Natural killer cell (primary cell): ENCODE measurements at regions not wholly inside any gene's neighbourhood (a gene's known extent, or its start where the extent isn't known, plus 50 kb on each side); places are given as distances from the start of the nearest gene placed in this dataset.

Source experiments
- ATAC-seq, 3 donors: fragments of 150-1000 bp in 2 of 3; fragments of 200-7000 bp in 1 of 3; cut with Tn5 transposase; 1 replicate in 1 of 3; 2 replicates in 2 of 3; pipeline ENCODE4 v1.10.0; 2021; ENCODE audit warnings: mild to moderate bottlenecking in 2 of 3, moderate library complexity in 2 of 3
- DNase-seq, 2 donors: peaks; one replicate each; pipeline versions ENCODE4 v3.0.0 to v3.0.0-alpha.2; 2013 to 2021; ENCODE audit warnings: mixed read lengths in 1 of 2
- H3K27ac ChIP-seq: one replicate; pipeline ENCODE4 v1.5.1; 2013; ENCODE audit warnings: mild to moderate bottlenecking, low read length
- H3K27me3 ChIP-seq: one replicate; pipeline ENCODE4 v1.6.1; 2013; ENCODE audit warnings: low read length; ENCODE audit not compliant: control insufficient read depth, insufficient read depth
- H3K36me3 ChIP-seq: one replicate; pipeline ENCODE4 v1.6.1; 2013; ENCODE audit warnings: low read length; ENCODE audit not compliant: control insufficient read depth, insufficient read depth
- H3K4me1 ChIP-seq: one replicate; pipeline ENCODE4 v1.6.1; 2013; ENCODE audit warnings: low read length; ENCODE audit not compliant: control insufficient read depth, insufficient read depth
- H3K4me3 ChIP-seq: one replicate; pipeline ENCODE4 v1.5.1; 2013; ENCODE audit warnings: low read length
- H3K9me3 ChIP-seq: one replicate; pipeline ENCODE4 v1.6.1; 2013; ENCODE audit warnings: low read length; ENCODE audit not compliant: control insufficient read depth, insufficient read depth
- H3K27ac Mint-ChIP-seq, 2 donors: one replicate each; pipeline ENCODE4 v1.8.0; 2022; ENCODE audit warnings: mild to moderate bottlenecking in 2 of 2, mixed read lengths in 2 of 2, moderate library complexity in 1 of 2
- H3K27me3 Mint-ChIP-seq, 2 donors: one replicate each; pipeline ENCODE4 v1.8.0; 2022; ENCODE audit warnings: low read depth in 2 of 2, mixed read lengths in 2 of 2
- H3K36me3 Mint-ChIP-seq: one replicate; pipeline ENCODE4 v1.8.0; 2022; ENCODE audit warnings: mixed read lengths
- H3K4me1 Mint-ChIP-seq, 2 donors: one replicate each; pipeline ENCODE4 v1.8.0; 2022; ENCODE audit warnings: mixed read lengths in 2 of 2
- H3K4me3 Mint-ChIP-seq: one replicate; pipeline ENCODE4 v1.8.0; 2022; ENCODE audit warnings: mild to moderate bottlenecking, moderate library complexity, mixed read lengths
- H3K9me3 Mint-ChIP-seq, 2 donors: one replicate each; pipeline ENCODE4 v1.8.0; 2022; ENCODE audit warnings: mixed read lengths in 2 of 2
- WGBS: methylation state at CpG from one replicate; pipeline ENCODE4 v1.1.7; 2013; ENCODE audit warnings: missing lambda C conversion rate; ENCODE audit not compliant: insufficient coverage; 5-methylcytosine and 5-hydroxymethylcytosine counted together
- intact Hi-C: fragments of 100-400 bp; cut with micrococcal nuclease; formaldehyde crosslinking; loops from one replicate; pipeline ENCODE4 v1.14.2; 2022
- TF ChIP-seq, protein P1 (sequence below): fragments of 200-600 bp; IDR thresholded peaks from one replicate; pipeline ENCODE4 v1.8.0; 2022; ENCODE audit warnings: antibody characterized with exemption

DNA sequence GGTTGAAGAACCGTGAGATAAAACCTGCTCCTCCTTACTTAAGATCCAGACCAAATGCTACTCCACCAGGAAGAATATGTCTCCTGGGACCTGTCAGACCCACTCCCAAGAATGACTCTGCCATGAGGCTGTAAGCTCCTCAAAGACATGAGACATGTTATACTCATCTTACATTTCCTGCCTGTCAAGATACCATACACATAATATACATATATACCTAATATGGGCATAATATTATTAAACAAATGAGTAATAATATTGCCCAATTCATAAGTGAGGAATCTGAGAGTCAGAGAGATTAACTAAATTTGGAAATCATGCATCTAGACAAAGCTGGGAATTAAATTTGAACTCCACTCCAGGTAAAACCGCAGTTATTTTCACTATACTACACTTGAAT lies 634.9 kb downstream of the LMO4 start:
- Histone ChIP-seq H3K27me3 (no peaks in the 10 kb centered on the region), H3K4me3 (no peak overlapping the region), H3K4me1 (no peaks in the 10 kb centered on the region), H3K27ac (no peak overlapping the region), H3K36me3 (no peaks in the 10 kb centered on the region), H3K9me3 (no peaks in the 10 kb centered on the region)
- TF ChIP-seq, protein P1, sequence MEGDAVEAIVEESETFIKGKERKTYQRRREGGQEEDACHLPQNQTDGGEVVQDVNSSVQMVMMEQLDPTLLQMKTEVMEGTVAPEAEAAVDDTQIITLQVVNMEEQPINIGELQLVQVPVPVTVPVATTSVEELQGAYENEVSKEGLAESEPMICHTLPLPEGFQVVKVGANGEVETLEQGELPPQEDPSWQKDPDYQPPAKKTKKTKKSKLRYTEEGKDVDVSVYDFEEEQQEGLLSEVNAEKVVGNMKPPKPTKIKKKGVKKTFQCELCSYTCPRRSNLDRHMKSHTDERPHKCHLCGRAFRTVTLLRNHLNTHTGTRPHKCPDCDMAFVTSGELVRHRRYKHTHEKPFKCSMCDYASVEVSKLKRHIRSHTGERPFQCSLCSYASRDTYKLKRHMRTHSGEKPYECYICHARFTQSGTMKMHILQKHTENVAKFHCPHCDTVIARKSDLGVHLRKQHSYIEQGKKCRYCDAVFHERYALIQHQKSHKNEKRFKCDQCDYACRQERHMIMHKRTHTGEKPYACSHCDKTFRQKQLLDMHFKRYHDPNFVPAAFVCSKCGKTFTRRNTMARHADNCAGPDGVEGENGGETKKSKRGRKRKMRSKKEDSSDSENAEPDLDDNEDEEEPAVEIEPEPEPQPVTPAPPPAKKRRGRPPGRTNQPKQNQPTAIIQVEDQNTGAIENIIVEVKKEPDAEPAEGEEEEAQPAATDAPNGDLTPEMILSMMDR = no peak
- Mint-ChIP-seq H3K4me3 (no peak overlapping the region), H3K4me1 (no peaks in the 10 kb centered on the region), H3K27ac (no peak overlapping the region), H3K9me3 (no peaks in the 10 kb centered on the region), H3K27me3 (peaks cover 4 to 5% of the 10 kb centered on the region in 2 donors), H3K36me3 (no peaks in the 10 kb centered on the region)
- WGBS = 33% methylated on average over 1 of the region's 2 CpGs
- no peak for ATAC-seq
- DNase-seq = no peak
- intact Hi-C loops = no loop called here

DNA sequence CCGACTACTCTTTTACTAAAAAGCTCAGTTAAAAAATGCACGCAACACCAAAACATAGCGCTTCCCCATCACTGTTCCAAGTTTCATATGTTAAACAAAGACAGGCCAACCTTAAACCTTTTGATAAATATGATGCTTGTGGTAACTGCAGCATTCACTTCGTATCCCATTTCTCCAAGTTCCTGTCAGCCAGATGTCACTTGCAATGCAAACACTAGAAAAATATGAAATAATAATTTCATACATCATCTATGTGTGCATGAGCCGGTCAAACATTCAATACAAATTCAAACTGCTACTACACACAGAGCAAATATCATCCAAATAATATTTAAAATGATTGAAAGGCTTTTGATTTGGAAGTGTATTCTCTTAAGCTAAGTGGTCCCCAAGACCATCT lies 636.5 kb downstream of the LMO4 start:
- H3K36me3 ChIP-seq = no peaks in the 10 kb centered on the region
- H3K4me3 Mint-ChIP-seq = no peak overlapping the region
- H3K4me3 ChIP-seq = no peak overlapping the region
- intact Hi-C loops = no loop called here
- no peaks in the 10 kb centered on the region for H3K27me3 Mint-ChIP-seq
- ATAC-seq (no peak), DNase-seq (no peak)
- 90% methylated on average over 4 of the region's 5 CpGs for WGBS
- no peaks in the 10 kb centered on the region for H3K9me3 Mint-ChIP-seq
- H3K9me3 ChIP-seq = no peaks in the 10 kb centered on the region
- TF ChIP-seq, protein P1 = no peak
- no peaks in the 10 kb centered on the region for H3K4me1 ChIP-seq
- no peaks in the 10 kb centered on the region for H3K36me3 Mint-ChIP-seq
- no peak overlapping the region for H3K27ac ChIP-seq
- no peaks in the 10 kb centered on the region for H3K27me3 ChIP-seq
- no peaks in the 10 kb centered on the region for H3K4me1 Mint-ChIP-seq
- no peak overlapping the region for H3K27ac Mint-ChIP-seq

DNA sequence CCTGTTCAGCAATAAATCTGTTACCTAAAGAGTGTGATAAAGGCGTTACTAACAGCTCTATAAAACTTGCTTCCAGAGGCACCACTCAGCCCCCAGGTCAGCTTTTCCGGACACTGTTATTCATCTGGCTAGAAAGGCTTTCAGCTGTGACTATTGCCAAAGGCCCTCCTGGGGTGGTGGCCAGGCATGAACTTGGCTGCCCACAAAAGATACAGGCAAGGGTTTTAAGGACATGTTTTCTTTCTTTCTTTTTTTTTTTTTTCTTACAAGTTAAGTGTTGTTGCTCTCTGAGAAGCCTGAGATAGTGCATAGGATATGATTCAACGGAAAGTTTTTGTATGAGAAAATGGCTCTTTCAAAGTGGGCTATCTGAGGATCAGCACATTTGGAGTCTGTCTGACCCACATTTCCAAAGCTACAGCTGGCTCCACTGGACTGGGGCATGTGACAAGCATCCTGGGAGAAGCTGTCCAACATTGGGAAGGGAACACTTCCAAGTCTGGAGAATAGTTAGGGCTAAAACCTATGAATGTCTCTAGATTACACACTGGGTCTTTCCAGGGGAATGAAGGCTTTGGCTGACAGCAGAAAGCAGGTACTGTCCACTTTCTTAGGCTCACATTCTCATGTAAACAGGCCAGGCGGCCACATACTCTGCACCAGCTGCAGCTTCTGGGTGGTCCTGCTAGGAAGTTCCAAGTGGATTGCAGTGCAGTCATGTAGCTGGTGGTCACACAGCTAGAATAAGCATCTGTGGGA lies 639.7 kb downstream of the LMO4 start:
- intact Hi-C loops = no loop called here
- WGBS = 71% methylated on average over 4 of the region's 4 CpGs

More for the DNA sequence above, 639.7 kb downstream of the LMO4 start:
- no peaks in the 10 kb centered on the region for H3K36me3 ChIP-seq
- no peak overlapping the region for H3K4me3 Mint-ChIP-seq
- H3K9me3 ChIP-seq = no peaks in the 10 kb centered on the region
- DNase-seq (no peak), ATAC-seq (no peak)
- H3K27me3 Mint-ChIP-seq = peaks cover 0 to 3% of the 10 kb centered on the region in 2 donors
- no peaks in the 10 kb centered on the region for H3K4me1 ChIP-seq
- TF ChIP-seq, protein P1 = no peak
- no peak overlapping the region for H3K27ac ChIP-seq
- no peaks in the 10 kb centered on the region for H3K4me1 Mint-ChIP-seq
- no peak overlapping the region for H3K4me3 ChIP-seq
- no peaks in the 10 kb centered on the region for H3K27me3 ChIP-seq
- no peak overlapping the region for H3K27ac Mint-ChIP-seq
- no peaks in the 10 kb centered on the region for H3K9me3 Mint-ChIP-seq
- H3K36me3 Mint-ChIP-seq = no peaks in the 10 kb centered on the region
